ENCODE measurements at regions not wholly inside any gene's neighbourhood (a gene's known extent, or its start where the extent isn't known, plus 50 kb on each side); places are given as distances from the start of the nearest gene placed in this dataset.

DNA sequence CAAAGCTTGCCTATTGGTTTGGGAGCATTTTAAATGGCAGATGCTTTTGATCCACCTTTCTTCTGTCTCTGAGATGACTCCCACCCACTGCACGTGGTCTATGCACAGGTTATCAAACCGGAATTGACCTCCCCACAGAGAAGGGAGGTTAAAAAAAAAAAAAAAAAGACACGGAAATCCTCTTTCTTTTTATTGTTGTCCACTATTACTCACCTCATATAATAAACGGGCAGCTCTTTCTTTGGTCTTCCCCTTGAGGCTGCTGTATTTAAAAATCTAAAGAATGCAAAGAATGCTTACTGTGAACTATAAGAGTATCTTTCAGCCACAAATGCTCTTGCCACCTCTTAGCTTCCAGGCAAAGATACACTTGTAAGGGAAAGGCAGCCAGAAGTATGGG lies 329.7 kb downstream of the NDFIP2 start:
- POLR2A ChIA-PET (ENCODE audit: low non-redundant PET): no interaction called here
- intact Hi-C loops (cut with micrococcal nuclease; ENCODE audit: unreplicated experiment): no loop called here
- no peak overlapping the region for H3K4me3 ChIP-seq (ENCODE audit: low read depth, low read length, poor library complexity, severe bottlenecking)
- peaks cover 4% of the 10 kb centered on the region for H3K27me3 ChIP-seq (replicated peaks; ENCODE audit: insufficient read depth, low read depth, low read length, poor library complexity)
- H3K27ac ChIP-seq (ENCODE audit: low read depth, low read length, poor library complexity, severe bottlenecking): no peak overlapping the region
- no peak for DNase-seq (ENCODE audit: low spot score)
- CTCF ChIA-PET: no interaction called here
- no peak for TF ChIP-seq EZH2 (IDR thresholded peaks at IDR 0.05; ENCODE audit: borderline replicate concordance, low read depth, low read length, poor library complexity, severe bottlenecking)
- TF ChIP-seq, protein P1, sequence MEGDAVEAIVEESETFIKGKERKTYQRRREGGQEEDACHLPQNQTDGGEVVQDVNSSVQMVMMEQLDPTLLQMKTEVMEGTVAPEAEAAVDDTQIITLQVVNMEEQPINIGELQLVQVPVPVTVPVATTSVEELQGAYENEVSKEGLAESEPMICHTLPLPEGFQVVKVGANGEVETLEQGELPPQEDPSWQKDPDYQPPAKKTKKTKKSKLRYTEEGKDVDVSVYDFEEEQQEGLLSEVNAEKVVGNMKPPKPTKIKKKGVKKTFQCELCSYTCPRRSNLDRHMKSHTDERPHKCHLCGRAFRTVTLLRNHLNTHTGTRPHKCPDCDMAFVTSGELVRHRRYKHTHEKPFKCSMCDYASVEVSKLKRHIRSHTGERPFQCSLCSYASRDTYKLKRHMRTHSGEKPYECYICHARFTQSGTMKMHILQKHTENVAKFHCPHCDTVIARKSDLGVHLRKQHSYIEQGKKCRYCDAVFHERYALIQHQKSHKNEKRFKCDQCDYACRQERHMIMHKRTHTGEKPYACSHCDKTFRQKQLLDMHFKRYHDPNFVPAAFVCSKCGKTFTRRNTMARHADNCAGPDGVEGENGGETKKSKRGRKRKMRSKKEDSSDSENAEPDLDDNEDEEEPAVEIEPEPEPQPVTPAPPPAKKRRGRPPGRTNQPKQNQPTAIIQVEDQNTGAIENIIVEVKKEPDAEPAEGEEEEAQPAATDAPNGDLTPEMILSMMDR (conservative IDR thresholded peaks at IDR 0.05; ENCODE audit: low read depth, low read length): no peak
- no TSS peak for BruUV-seq (replicated peaks)
- peaks cover 24% of the 10 kb centered on the region for H3K4me1 ChIP-seq (ENCODE audit: insufficient read depth, low read length, poor library complexity, severe bottlenecking)
- no peaks in the 10 kb centered on the region for H3K9me3 ChIP-seq (ENCODE audit: low read depth, low read length, poor library complexity, severe bottlenecking)
- H3K36me3 ChIP-seq (ENCODE audit: insufficient read depth, low read length, poor library complexity, severe bottlenecking): no peaks in the 10 kb centered on the region

DNA sequence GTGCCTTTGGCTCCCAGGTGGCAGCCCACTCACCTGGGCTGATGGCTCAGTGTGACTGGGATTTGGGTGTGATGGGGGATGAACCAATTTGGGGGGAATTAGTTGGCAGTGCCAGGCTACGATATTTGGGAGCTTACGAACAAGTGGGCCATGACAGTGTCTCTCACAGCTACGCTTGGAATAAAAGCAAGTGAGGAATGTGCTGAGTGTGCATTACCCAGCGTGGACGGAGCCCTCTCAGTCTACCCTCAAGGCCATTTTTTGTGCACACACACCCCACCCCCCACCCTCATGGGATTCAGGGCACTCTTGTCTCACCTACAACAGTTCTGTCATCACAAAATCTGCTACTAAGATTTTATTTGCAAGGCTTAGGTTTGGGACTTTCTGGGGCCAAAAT lies 329.1 kb downstream of the NDFIP2 start:
- intact Hi-C loops (cut with micrococcal nuclease; ENCODE audit: unreplicated experiment): no loop called here
- no peak for TF ChIP-seq EZH2 (IDR thresholded peaks at IDR 0.05; ENCODE audit: borderline replicate concordance, low read depth, low read length, poor library complexity, severe bottlenecking)
- TF ChIP-seq, protein P1 (conservative IDR thresholded peaks at IDR 0.05; ENCODE audit: low read depth, low read length): no peak
- Histone ChIP-seq H3K36me3 (ENCODE audit: insufficient read depth, low read length, poor library complexity, severe bottlenecking) (no peaks in the 10 kb centered on the region), H3K9me3 (ENCODE audit: low read depth, low read length, poor library complexity, severe bottlenecking) (no peaks in the 10 kb centered on the region), H3K27ac (ENCODE audit: low read depth, low read length, poor library complexity, severe bottlenecking) (no peak overlapping the region), H3K27me3 (replicated peaks; ENCODE audit: insufficient read depth, low read depth, low read length, poor library complexity) (peaks cover 4% of the 10 kb centered on the region), H3K4me3 (ENCODE audit: low read depth, low read length, poor library complexity, severe bottlenecking) (no peak overlapping the region), H3K4me1 (ENCODE audit: insufficient read depth, low read length, poor library complexity, severe bottlenecking) (peaks cover 30% of the 10 kb centered on the region)
- no TSS peak for BruUV-seq (replicated peaks)
- ChIA-PET POLR2A (ENCODE audit: low non-redundant PET) (interaction anchor here (0.8 kb wide), 1 partner anchor 98 kb away, joined by 9 read pairs; no protein-coding TSS in a partner anchor), CTCF (no interaction called here)
- no peak for DNase-seq (ENCODE audit: low spot score)

DNA sequence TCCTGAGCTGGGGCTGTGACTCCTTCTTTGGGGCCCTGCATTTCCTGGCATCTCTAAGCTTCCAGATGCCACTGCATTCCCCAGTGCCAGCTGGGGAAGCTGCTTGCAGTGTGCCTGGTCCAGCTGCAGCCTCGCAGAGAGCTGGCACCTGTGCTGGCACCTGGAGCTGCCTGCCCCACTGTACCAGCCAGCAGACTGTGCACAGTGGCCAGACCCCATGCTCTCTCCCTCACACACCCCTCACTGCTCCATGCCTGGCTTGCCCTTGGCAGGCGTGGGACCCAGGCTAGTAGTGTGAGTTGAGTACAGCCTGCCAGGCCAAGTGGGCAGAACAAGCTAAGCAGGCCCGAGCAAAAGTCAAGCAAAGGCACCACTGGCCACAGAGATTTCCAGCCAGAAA lies 327.5 kb downstream of the NDFIP2 start:
- intact Hi-C loops (cut with micrococcal nuclease; ENCODE audit: unreplicated experiment): loop anchor here (5.0 kb wide), 2 partner anchors 94 to 534 kb away; partner anchors contain the start of gene SPRY2
- BruUV-seq (replicated peaks): no TSS peak
- TF ChIP-seq, protein P1 (conservative IDR thresholded peaks at IDR 0.05; ENCODE audit: low read depth, low read length): no peak
- no peak for TF ChIP-seq EZH2 (IDR thresholded peaks at IDR 0.05; ENCODE audit: borderline replicate concordance, low read depth, low read length, poor library complexity, severe bottlenecking)
- H3K36me3 ChIP-seq (ENCODE audit: insufficient read depth, low read length, poor library complexity, severe bottlenecking): no peaks in the 10 kb centered on the region
- DNase-seq (ENCODE audit: low spot score): no peak
- no peak overlapping the region for H3K27ac ChIP-seq (ENCODE audit: low read depth, low read length, poor library complexity, severe bottlenecking)
- POLR2A ChIA-PET (ENCODE audit: low non-redundant PET): no interaction called here
- H3K4me3 ChIP-seq (ENCODE audit: low read depth, low read length, poor library complexity, severe bottlenecking): no peak overlapping the region
- peaks cover 4% of the 10 kb centered on the region for H3K27me3 ChIP-seq (replicated peaks; ENCODE audit: insufficient read depth, low read depth, low read length, poor library complexity)
- peaks cover 46% of the 10 kb centered on the region for H3K4me1 ChIP-seq (ENCODE audit: insufficient read depth, low read length, poor library complexity, severe bottlenecking)
- no peaks in the 10 kb centered on the region for H3K9me3 ChIP-seq (ENCODE audit: low read depth, low read length, poor library complexity, severe bottlenecking)
- CTCF ChIA-PET: no interaction called here
